Hematopoietic multipotent progenitor cell treated with erythropoietin and hydrocortisone succinate and interleukin-3 and kit ligand, for 8 days (in vitro differentiated cells): ENCODE measurements at regions not wholly inside any gene's neighbourhood (a gene's known extent, or its start where the extent isn't known, plus 50 kb on each side); places are given as distances from the start of the nearest gene placed in this dataset.
A peak's percentile ranks its signal among the peaks of the same experiment; 100 is the strongest.

ENCODE experiments used
- DNase-seq: peaks from one replicate; pipeline ENCODE4 v3.0.0-alpha.2; 2015

- DNase-seq = no peak
Observed at GRCh38 chr4:35643661-35644060, 600.7 kb downstream of the ARAP2 start.

GRCh38 chr4:35644591-35644990, 599.7 kb downstream of the ARAP2 start:
- no peak for DNase-seq

DNA sequence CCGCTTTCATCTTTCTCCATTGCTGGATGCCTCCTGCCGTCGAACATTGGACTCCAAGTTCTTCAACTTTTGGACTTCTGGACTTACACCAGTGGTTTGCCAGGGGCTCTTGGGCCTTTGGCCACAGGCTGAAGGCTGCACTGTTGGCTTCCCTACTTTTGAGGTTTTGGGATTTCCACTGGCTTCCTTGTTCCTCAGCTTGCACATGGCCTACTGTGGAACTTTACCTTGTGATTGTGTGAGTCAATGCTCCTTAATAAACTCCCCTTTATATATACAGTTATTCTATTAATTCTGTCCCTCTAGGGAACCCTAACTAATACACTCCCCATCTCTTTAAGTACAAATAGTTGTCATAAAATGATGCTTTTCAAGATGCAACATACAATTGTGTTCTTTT, 595.3 kb downstream of the ARAP2 start:
- DNase-seq = no peak

DNA sequence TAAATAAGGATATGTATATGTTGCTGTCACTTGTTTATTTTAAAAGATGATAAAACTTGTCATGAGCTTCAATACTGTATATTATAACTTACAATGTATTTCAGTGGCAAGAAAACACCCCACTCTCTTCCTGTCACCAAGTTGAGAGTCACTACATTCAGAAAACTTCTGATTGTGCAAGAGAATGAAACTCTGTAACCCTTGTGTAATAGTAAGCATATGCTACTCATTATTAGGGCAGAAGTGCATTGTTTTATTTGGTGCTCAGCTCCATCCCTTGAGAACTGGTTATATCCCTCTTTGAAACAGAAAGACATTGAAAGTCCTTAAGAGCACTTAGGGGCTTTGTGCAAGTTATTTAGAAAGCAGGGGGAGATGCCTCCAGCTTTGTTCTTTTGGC, 594.5 kb downstream of the ARAP2 start:
- no peak for DNase-seq

DNA sequence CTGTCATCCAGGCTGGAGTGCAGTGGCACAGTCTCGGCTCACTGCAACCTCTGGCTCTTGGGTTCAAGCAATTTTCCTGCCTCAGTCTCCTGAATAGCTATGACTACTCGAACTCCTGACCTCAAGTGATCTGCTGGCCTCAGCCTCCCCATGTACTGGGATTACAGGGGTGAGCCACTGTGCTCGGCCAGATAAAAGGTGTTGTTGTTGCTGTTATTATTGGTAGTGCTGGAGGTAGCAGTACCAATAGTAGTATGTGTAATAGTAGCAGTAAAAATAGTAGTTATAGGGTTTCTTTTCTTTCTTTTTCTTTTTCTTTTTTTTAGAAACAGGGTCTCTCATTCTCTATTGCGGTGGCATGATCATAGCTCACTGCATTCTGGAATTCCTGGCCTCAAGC, 592.1 kb downstream of the ARAP2 start:
- no peak for DNase-seq

DNA sequence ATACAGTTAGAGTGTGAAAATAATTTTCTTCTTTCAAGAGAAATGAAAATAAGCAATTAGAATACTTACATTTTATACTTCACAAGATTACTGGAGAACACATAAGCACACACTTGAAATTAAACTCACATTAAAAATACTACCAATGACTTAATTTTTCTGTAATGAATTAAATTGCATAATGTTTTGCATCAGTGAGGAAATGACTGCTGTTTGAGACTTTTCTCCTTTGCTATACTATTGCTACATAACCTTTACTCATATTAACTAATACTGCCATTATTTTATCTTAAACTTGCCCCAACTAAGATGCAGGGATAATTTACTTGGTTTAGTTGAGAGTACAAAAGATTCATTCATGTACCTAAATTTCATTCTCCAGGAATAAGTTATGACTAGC, 590.9 kb downstream of the ARAP2 start:
- no peak for DNase-seq

DNA sequence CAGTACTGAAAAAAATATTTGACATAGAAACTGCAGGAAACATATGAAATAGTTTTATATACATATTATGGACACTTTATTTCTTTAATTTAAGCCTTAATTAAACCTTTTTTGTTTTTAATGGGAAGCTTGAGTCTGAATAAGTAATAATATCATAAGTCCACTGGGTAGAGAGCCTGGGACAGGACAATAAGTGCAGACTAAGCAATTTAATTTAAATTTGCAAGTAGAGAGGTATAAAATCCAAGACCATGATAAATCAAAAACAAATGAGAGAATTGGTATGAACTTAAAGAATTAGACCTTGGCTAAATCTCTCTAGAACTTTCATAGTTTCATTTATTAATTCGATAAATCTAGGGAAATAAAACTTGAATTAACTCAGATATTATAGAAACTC, 571.2 kb downstream of the ARAP2 start:
- DNase-seq = no peak

DNA sequence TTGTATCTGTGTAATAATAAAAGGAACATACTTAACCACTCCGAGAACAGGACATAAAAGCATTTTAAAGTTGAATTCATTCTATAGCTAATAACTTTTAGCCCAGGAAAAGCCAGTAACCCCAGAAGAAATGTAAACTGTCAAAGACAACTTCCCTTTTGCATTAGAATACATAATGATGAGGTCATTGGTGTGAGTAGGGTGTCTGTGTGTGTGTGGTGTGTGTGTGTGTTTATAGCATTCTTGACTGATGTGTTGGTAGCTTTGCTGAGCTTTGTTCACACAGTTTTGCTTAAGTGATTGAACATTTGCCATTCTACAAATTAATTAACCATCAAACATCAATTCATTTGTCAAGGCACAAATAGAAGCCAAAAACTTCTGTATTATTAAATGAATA, 559.6 kb downstream of the ARAP2 start:
- DNase-seq = no peak

- no peak for DNase-seq
Observed at GRCh38 chr4:35689870-35690269, 554.4 kb downstream of the ARAP2 start.

- DNase-seq = no peak
Observed at GRCh38 chr4:35690271-35690670, 554.0 kb downstream of the ARAP2 start.

DNA sequence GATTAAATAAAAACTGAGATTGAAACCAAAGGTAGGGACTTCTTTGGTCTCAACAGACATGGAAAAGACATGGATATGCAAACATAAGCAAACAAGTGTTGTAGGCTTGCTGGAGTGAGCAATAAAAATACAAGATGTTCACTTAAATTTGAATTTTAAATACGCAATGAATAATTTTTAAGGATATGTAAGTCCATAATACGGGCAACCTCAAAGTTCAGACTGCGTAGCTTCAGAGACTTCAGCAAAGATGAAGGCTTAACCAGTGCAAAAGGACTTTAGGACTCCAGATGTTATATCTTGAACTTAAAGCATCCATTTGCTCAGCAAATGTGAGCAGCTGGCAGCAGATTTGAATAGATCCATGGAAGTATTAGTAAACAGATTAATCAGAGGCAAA, 549.3 kb downstream of the ARAP2 start:
- no peak for DNase-seq

- no peak for DNase-seq
Observed at GRCh38 chr4:35695421-35695820, 548.9 kb downstream of the ARAP2 start.

DNA sequence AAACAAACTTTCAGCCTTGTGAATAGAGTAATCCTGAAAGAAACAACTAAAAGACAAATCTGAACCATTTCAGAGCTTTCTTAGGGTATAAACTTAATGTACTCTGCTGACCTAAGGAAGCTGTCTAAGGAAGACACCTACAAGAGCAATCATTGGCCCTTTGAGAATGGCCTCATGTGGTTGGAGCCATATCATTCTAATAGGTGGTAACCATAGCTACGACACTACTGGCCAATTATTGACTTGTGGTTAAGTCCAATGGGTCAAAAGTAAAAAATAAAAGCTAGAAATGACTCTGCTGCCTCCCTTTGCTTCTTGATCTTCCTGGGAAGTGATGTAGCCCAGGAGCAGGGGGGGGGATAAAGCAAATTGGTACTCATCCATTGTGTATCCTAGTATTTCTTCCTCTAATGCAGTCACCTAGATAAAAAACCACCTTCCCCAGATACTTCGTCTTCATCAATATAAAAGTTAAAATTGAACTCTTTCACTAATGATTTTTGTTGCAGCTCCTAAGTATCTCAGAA, 547.0 kb downstream of the ARAP2 start:
- DNase-seq = no peak

GRCh38 chr4:35700663-35701062, 543.7 kb downstream of the ARAP2 start:
- no peak for DNase-seq

- DNase-seq = no peak
Observed at GRCh38 chr4:35709080-35709479, 535.2 kb downstream of the ARAP2 start.

- DNase-seq = no peak
Observed at GRCh38 chr4:35710343-35710742, 534.0 kb downstream of the ARAP2 start.

DNA sequence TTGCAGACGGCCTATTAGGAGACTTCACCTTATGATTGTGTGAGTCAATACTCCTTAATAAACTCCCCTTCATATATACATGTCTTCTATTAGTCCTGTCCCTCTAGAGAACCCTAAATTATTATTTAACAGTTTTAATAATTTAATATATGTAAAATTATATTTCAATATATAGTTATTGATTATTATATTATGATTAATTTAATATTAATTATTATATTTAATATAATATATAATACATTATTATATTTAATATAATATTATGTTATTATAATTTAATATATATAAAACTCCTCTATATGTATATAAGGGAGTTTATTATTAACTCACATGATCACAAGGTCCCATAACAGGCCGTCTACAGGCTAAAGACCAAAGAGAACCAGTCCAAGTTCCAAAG, 533.2 kb downstream of the ARAP2 start:
- no peak for DNase-seq

GRCh38 chr4:35723973-35724372, 520.3 kb downstream of the ARAP2 start:
- no peak for DNase-seq

- peak; percentile 33 for DNase-seq
Observed at GRCh38 chr4:35725131-35725530, 519.2 kb downstream of the ARAP2 start.

DNA sequence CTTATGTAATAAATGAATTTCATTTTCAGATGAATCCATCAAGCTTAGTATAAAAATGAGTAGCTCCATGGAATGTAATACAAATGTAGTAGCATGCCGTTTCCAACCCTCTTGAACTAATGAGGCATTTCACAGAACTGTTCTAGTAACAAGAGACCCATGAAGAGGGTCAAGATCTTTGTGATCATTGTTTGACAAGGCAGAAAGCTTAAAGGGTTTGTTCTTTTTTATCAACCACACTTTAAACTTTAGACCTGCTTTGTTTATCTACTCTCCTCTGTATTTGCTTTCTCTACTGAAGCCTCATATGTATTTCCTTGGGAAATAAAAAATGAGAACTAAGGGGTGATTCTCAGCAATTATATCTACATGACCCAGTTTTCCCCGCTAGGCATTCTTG, 513.9 kb downstream of the ARAP2 start:
- DNase-seq = no peak

DNA sequence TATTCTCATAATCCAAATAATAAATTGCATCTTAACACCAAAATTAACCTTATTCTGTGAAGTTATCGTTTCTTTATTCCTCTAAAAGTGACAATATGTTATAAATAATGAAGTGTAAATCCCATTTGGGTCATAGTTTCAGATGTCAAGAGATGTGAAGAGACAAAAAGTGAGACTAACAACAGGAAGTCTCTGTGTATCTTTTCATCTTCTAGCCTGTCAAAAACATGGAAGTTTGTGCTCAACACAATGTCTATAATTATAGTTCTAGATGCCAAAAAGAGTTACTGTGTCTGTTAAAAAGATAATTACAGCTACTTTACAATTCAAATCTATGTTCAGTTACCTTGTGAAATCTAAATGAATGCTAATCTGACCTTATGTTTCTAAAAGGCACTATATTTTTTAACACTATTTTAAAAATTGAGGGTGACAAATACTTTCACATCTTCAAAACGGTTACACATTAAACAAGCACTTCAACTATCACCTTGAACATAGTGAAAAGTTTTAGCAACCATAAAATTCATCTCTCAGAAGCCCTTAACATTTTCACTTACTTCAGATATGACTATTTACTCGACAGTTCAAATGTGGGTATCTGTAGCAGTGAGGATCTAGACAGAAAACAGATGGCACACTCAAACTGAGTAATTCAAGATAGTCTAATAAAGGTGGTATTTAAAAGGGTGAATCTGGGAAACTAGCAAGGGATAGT, 509.8 kb downstream of the ARAP2 start:
- DNase-seq = no peak

DNA sequence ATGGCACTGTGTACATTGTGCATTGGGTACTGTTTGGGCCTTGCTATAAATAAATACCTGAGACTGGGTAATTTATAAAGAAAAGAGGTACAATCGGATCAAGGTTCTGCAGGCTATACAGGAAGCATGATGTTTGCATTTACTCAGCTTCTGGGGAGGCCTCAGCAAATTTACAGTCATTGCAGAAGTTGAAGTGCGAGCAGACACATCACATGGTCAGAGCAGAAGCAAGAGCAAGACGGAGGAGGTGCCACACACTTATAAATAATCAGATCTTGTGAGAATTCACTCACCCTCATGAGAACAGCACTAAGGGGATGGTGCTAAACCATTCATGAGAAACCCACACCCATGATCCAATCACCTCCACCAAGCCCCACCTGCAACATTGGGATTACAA, 505.0 kb downstream of the ARAP2 start:
- no peak for DNase-seq

GRCh38 chr4:35754047-35754446, 490.3 kb downstream of the ARAP2 start:
- DNase-seq = no peak

GRCh38 chr4:35757836-35758235, 486.5 kb downstream of the ARAP2 start:
- no peak for DNase-seq

GRCh38 chr4:35760807-35761206, 483.5 kb downstream of the ARAP2 start:
- DNase-seq = peak; percentile 96
